Choroid plexus epithelial cell (primary cell): ENCODE measurements at regions not wholly inside any gene's neighbourhood (a gene's known extent, or its start where the extent isn't known, plus 50 kb on each side); places are given as distances from the start of the nearest gene placed in this dataset.

Experiments used
- DNase-seq: peaks from one replicate; pipeline ENCODE4 v3.0.0-alpha.2; 2010; ENCODE audit warnings: low read depth
- H3K4me3 ChIP-seq: 2 replicates; pipeline ENCODE4 v1.5.1; 2011; ENCODE audit warnings: low read depth, mild to moderate bottlenecking, control low read depth, low read length, moderate library complexity
- CTCF ChIP-seq: conservative IDR thresholded peaks from 2 replicates; pipeline ENCODE4 v1.5.1; 2011; ENCODE audit warnings: low read depth, mild to moderate bottlenecking, control low read depth, inconsistent platforms, low read length, moderate library complexity

GRCh38 chr4:136967069-136967468 is 565.2 kb downstream of the PCDH18 start:
- no peak for TF ChIP-seq CTCF
- no peak overlapping the region for H3K4me3 ChIP-seq
- DNase-seq = no peak

GRCh38 chr4:136965478-136965877 is 566.8 kb downstream of the PCDH18 start:
- H3K4me3 ChIP-seq = no peak overlapping the region
- TF ChIP-seq CTCF = no peak
- no peak for DNase-seq

GRCh38 chr4:136962868-136963267 is 569.4 kb downstream of the PCDH18 start:
- DNase-seq = no peak
- no peak for TF ChIP-seq CTCF
- H3K4me3 ChIP-seq = no peak overlapping the region

- no peak for TF ChIP-seq CTCF
- no peak for DNase-seq
- no peak overlapping the region for H3K4me3 ChIP-seq
Observed at GRCh38 chr4:136946307-136946907, 585.9 kb downstream of the PCDH18 start.

- TF ChIP-seq CTCF = no peak
- no peak for DNase-seq
- H3K4me3 ChIP-seq = no peak overlapping the region
Observed at GRCh38 chr4:136939781-136940180, 592.5 kb downstream of the PCDH18 start.

- no peak for TF ChIP-seq CTCF
- no peak overlapping the region for H3K4me3 ChIP-seq
- DNase-seq = no peak
Observed at GRCh38 chr4:136935871-136936270, 596.4 kb downstream of the PCDH18 start.

- TF ChIP-seq CTCF = no peak
- DNase-seq = no peak
- H3K4me3 ChIP-seq = no peak overlapping the region
Observed at GRCh38 chr4:136935305-136935704, 597.0 kb downstream of the PCDH18 start.
